Vagina (tissue), 2 donors: ENCODE measurements at regions not wholly inside any gene's neighbourhood (a gene's known extent, or its start where the extent isn't known, plus 50 kb on each side); places are given as distances from the start of the nearest gene placed in this dataset.

Experiments used
- DNase-seq, 2 donors: peaks; one replicate each; pipeline ENCODE4 v3.0.0-alpha.2; 2017; ENCODE audit errors: extremely low spot score in 2 of 2
- H3K27ac ChIP-seq: fragments of 200-600 bp; sonication (generic); one replicate; pipeline ENCODE4 v1.5.1; 2019
- H3K27me3 ChIP-seq: fragments of 200-600 bp; sonication (generic); one replicate; pipeline ENCODE4 v1.5.1; 2019
- H3K36me3 ChIP-seq, 2 donors: fragments of 200-600 bp; sonication (generic); one replicate each; pipeline ENCODE4 v1.5.1; 2017 to 2019
- H3K4me1 ChIP-seq: fragments of 200-600 bp; sonication (generic); one replicate; pipeline ENCODE4 v1.5.1; 2019
- H3K4me3 ChIP-seq, 2 donors: fragments of 200-600 bp; sonication (generic); 1 replicate in 1 of 2; 2 replicates in 1 of 2; pipeline ENCODE4 v1.5.1; 2016 to 2019
- H3K9me3 ChIP-seq: fragments of 200-600 bp; sonication (generic); one replicate; pipeline ENCODE4 v1.5.1; 2019
- POLR2A ChIP-seq, 2 donors: fragments of 450-650 bp; IDR thresholded peaks; one replicate each; pipeline ENCODE4 v1.6.1; 2017; ENCODE audit warnings: antibody characterized with exemption in 2 of 2, mild to moderate bottlenecking in 2 of 2, moderate library complexity in 2 of 2
- POLR2AphosphoS5 ChIP-seq, 2 donors: sonication (generic); formaldehyde crosslinking; IDR thresholded peaks; one replicate each; pipeline ENCODE4 v1.9.0; 2017; ENCODE audit warnings: antibody characterized with exemption in 2 of 2, mild to moderate bottlenecking in 2 of 2, low read depth in 1 of 2; ENCODE audit not compliant: insufficient read depth in 1 of 2
- intact Hi-C: fragments of 100-400 bp; cut with DNase I; formaldehyde crosslinking; loops from one replicate; pipeline ENCODE4 v1.15.1; 2023
- TF ChIP-seq, protein P1 (sequence below), 3 experiments: fragments of 450-650 bp in 2 of 3; fragments of 200-600 bp in 1 of 3; sonication (generic) in 1 of 3; IDR thresholded peaks; one replicate each; pipeline ENCODE4 v1.5.1; 2017 to 2019; ENCODE audit warnings: antibody characterized with exemption in 3 of 3, mild to moderate bottlenecking in 2 of 3, moderate library complexity in 2 of 3

DNA sequence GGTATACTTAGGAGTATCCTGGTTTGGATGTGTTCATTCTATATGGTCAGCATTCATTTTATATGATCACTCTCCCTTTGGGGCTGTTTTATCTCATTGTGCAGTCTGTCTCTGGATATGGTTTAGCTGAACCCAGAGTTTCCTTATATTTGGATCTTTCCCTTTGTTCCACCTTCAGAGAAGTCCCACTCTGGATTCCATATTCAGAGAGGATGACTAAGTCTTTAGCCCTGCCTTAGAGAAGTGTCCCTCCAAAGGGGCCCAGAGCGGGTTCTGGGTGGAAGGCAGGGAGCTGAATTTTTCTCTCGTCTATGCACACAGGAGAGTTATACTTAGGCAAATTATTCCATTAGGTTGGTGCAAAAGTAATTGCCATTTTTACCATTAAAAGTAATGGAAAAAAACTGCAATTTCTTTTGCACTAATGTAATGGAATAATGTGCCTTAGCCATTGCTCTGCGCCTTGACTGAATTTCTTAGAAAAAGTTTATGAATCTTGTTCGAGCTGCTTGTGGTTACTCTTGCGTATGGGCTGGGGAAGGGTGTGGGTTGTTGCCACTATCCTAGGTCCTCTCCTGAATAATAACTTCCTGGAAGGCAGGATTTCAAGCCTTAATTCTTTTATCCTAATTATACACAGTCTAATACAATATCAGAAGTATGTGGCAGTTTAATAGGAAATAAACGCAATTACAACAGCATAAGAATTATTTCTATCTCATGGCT lies 74.2 kb upstream of the MTPN start:
- Histone ChIP-seq H3K9me3 (no peaks in the 10 kb centered on the region), H3K27me3 (no peaks in the 10 kb centered on the region), H3K4me3 (no peak overlapping the region), H3K36me3 (no peaks in the 10 kb centered on the region), H3K27ac (no peak overlapping the region), H3K4me1 (no peaks in the 10 kb centered on the region)
- TF ChIP-seq, protein P1, sequence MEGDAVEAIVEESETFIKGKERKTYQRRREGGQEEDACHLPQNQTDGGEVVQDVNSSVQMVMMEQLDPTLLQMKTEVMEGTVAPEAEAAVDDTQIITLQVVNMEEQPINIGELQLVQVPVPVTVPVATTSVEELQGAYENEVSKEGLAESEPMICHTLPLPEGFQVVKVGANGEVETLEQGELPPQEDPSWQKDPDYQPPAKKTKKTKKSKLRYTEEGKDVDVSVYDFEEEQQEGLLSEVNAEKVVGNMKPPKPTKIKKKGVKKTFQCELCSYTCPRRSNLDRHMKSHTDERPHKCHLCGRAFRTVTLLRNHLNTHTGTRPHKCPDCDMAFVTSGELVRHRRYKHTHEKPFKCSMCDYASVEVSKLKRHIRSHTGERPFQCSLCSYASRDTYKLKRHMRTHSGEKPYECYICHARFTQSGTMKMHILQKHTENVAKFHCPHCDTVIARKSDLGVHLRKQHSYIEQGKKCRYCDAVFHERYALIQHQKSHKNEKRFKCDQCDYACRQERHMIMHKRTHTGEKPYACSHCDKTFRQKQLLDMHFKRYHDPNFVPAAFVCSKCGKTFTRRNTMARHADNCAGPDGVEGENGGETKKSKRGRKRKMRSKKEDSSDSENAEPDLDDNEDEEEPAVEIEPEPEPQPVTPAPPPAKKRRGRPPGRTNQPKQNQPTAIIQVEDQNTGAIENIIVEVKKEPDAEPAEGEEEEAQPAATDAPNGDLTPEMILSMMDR (IDR thresholded peaks at IDR 0.05): no peak
- TF ChIP-seq POLR2A (IDR thresholded peaks at IDR 0.05) (no peak), POLR2AphosphoS5 (IDR thresholded peaks at IDR 0.05; ENCODE audit: insufficient read depth in 1 of 2, low read depth in 1 of 2) (no peak)
- DNase-seq: no peak
- intact Hi-C loops: no loop called here

DNA sequence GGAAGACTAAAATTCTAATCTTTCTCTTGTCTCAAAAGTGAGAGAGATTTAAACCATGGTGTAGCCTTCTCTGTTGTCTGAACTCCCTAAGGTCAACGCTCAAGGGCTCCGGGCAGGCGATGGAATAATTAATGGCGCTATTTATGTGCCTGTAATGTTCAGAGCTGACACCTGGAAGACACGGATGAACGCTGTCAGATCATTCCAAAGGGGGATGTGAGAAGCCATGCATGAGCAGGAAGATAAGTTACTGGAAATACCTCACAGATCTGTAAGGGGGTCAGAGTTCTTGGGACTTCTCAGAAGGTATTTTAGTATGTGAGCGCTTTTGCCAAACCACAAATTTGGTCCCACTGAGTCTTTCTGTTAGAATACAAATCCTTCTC lies 73.3 kb upstream of the MTPN start:
- intact Hi-C loops: no loop called here
- Histone ChIP-seq H3K36me3 (no peaks in the 10 kb centered on the region), H3K27me3 (no peaks in the 10 kb centered on the region), H3K4me1 (no peaks in the 10 kb centered on the region), H3K9me3 (no peaks in the 10 kb centered on the region), H3K4me3 (no peak overlapping the region), H3K27ac (no peak overlapping the region)
- no peak for DNase-seq
- TF ChIP-seq, protein P1 (IDR thresholded peaks at IDR 0.05): no peak

DNA sequence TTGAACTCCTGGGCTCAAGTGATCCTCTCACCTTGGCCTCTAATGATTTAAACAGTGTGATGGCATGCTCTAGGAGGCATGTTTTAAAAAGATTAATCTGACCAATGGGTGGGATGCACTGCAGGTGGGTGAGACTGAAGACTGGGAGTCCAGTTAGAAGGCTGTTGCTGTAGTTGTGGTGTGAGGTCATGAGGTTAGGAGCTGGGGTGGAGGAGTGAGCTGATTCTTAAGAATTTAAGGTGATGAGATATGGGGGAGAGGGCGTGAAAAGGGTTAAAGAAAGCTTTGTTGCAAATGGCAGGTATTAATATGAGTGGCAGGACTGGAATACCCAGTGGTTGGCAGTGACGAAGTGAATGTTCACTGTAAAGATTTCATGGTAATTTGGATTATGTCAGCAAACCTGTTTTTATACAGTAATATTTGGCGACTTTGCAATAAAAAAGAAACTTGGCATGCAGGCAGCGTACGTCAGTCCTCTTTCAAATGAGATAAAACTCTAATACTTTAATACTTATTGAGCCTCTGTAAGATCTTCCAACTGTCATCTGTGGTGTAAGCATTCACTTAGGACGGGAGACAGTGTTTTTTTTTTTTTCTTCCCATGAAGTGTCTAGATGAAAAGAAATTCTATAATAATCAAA lies 72.8 kb upstream of the MTPN start:
- Histone ChIP-seq H3K4me1 (no peaks in the 10 kb centered on the region), H3K4me3 (no peak overlapping the region), H3K9me3 (no peaks in the 10 kb centered on the region), H3K27ac (no peak overlapping the region), H3K36me3 (no peaks in the 10 kb centered on the region), H3K27me3 (no peaks in the 10 kb centered on the region)
- no peak for TF ChIP-seq POLR2A (IDR thresholded peaks at IDR 0.05)
- TF ChIP-seq POLR2AphosphoS5 (IDR thresholded peaks at IDR 0.05; ENCODE audit: insufficient read depth in 1 of 2, low read depth in 1 of 2): no peak
- TF ChIP-seq, protein P1 (IDR thresholded peaks at IDR 0.05): no peak
- intact Hi-C loops: no loop called here
- no peak for DNase-seq

DNA sequence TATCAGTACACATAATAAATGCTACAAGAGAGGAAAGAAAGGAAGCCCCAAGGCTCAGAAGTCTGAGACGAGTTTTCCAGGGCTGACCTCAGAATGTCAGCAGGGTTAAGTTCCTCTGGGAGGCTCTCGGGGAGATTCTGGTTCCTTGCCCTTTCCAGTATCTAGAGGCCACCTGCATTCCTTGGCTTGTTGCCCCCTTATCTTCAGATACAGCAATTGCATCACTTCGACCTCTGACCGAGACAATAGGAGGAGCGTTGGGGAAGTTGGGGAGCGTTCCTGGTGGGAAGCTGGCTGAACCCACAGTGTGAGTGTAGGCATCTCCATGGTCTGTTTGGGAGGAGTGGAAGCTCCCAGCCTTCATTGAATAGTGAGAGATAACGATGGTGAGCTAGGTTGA lies 72.0 kb upstream of the MTPN start:
- TF ChIP-seq POLR2AphosphoS5 (IDR thresholded peaks at IDR 0.05; ENCODE audit: insufficient read depth in 1 of 2, low read depth in 1 of 2) (no peak), POLR2A (IDR thresholded peaks at IDR 0.05) (no peak)
- TF ChIP-seq, protein P1 (IDR thresholded peaks at IDR 0.05): no peak
- Histone ChIP-seq H3K4me3 (no peak overlapping the region), H3K27ac (no peak overlapping the region), H3K4me1 (no peaks in the 10 kb centered on the region), H3K9me3 (no peaks in the 10 kb centered on the region), H3K36me3 (no peaks in the 10 kb centered on the region), H3K27me3 (no peaks in the 10 kb centered on the region)
- DNase-seq: no peak
- intact Hi-C loops: no loop called here

DNA sequence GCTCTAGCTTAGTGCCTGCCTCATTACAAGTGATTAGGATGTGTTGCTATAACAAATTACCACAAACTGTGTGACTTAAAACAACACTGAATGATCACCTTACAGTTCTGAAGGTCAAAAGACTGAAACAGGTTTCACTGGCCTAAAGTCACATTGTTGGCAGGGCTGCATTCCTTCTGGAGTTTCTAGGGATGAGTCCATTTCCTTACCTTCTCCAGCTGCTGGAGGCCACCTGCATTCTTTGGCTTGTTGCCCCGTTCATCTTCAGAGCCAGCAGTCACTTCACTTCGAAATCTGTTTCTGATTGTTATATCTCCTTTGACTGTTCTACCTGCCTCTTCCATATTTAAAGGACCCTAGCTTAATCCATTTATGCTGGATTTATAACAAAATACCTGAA lies 69.4 kb upstream of the MTPN start:
- H3K36me3 ChIP-seq: no peaks in the 10 kb centered on the region
- intact Hi-C loops: no loop called here
- TF ChIP-seq POLR2A (IDR thresholded peaks at IDR 0.05): no peak
- TF ChIP-seq, protein P1 (IDR thresholded peaks at IDR 0.05): no peak
- no peak for TF ChIP-seq POLR2AphosphoS5 (IDR thresholded peaks at IDR 0.05; ENCODE audit: insufficient read depth in 1 of 2, low read depth in 1 of 2)
- no peaks in the 10 kb centered on the region for H3K27me3 ChIP-seq
- no peaks in the 10 kb centered on the region for H3K4me1 ChIP-seq
- DNase-seq: no peak
- no peak overlapping the region for H3K4me3 ChIP-seq
- H3K9me3 ChIP-seq: no peaks in the 10 kb centered on the region
- H3K27ac ChIP-seq: no peak overlapping the region
